DLD1 (cell line): ENCODE measurements at regions not wholly inside any gene's neighbourhood (a gene's known extent, or its start where the extent isn't known, plus 50 kb on each side); places are given as distances from the start of the nearest gene placed in this dataset.

Source experiments
- in situ Hi-C: cut with HindIII; loops from 2 replicates; pipeline ENCODE4 v1.10.0; 2017; ENCODE audit warnings: low sequenced_read_pairs

DNA sequence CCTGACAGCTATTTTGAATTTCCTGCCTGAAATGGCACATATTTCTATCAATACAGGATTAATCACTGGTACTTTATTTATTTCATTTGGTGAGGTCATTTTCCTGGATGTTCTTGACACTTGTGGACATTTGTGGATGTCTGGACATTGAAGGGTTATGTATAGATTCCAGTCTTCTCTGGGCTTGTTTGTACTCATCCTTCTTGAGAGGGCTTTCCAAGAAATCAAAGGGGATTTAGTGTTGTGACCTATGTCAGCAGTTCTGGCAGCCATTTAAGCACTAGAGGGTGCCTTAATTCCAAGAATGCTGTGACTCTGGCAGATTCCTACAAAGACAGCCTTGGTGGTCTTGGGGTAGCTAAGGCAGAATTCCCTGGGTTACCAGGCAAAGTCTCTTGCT, 259.7 kb downstream of the CSNK1G3 start:
- in situ Hi-C loops, result no loop called here

DNA sequence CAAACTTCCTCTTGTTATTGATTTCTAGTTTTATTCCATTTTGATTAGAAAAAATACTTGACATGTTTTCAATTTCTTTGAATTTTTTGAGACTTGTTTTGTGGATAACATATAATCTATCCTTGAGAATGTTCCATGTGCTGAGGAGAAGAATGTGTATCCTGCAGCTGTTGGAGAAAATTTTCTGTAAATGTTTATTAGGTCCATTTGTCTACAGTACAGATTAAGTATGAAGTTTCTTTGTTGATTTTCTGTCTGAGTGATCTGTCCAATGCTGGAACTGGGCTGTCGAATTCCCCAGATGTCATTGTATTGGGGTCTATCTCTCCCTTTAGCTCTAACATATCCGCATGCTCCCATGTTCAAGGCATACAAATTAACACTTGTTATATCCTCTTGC, 251.2 kb downstream of the CSNK1G3 start:
- in situ Hi-C loops, result no loop called here

DNA sequence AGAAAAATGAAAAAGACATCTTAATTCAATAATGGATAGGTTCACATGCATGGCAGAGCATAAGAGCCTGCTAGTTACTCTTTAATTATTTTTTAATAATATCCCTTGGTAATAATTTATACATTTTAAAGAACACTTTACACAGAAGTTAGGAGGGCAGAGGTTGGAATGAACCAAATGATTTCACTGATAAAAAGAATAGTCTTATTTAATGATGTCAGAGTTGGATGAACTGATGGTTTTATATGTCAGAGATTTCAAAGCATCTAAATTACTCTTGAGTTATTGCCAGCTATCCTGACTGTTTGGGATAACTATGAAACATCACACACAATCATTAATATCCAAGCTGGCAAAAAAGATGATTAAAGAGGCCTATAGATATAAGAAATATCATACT, 244.8 kb downstream of the CSNK1G3 start:
- in situ Hi-C loops, result no loop called here

DNA sequence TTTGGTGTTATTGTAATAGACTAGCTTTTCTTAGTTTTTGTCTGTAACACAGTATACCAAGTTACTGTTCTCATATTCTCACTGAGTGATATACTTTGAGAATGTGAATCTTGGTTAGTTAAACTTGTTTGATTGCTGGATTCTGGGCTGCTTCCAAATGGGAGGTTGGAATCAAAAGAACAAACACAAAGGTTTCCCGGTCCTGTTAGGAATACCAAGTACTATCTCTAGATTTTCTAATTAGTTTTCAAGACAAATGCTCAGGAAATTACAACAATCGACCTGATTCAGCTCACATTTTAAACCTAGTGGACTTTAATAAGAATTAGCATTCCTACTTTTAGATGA, 244.3 kb downstream of the CSNK1G3 start:
- in situ Hi-C loops, result no loop called here

DNA sequence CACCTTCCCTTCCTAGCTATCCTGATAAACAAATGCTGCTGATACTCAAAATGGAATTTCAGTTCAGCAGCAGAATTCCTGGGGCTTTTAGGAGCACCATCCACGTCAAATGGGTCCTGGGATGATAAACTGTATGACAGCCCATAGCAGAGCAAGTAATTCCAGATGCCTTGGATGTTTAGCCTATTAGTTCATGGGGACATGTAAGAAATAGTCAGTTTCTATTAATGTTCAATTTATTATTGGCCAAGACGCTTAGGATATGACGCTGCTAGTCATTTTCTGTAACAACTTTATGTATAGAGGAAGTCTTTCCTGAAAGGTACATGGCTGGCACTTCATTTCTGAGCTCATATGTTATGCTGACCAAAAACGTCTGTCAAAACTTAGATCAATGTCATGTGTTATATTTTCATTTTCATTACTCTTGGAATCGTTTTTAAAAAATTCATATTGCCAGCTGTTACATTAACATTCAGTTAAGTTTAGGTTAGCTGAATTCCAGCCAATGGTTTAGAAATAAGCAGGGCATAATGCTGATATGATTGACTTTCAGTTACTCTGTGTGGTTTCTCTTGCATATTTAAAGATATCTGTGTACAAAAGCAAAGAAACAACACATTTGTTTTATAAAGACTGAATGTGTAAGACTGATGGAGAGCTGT, 243.8 kb downstream of the CSNK1G3 start:
- in situ Hi-C loops, result no loop called here

DNA sequence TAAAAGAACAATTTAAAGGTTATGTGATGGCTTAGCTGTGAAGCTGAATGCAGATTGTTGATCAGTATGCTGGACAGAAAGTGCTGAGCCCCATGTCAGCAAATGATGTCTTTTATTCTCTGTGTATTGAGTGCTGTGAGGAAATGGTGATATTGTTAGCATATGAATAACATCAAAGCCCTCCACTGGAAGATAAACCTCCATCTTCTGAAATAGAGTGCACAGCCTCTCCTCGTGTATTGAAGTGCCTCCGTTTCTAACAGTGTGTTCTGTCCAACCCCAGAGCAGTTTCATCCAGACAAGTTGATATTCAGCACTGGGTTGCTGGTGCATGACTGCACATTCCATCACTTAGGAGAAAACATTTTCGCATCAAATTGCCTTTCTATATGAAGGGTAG, 242.9 kb downstream of the CSNK1G3 start:
- in situ Hi-C loops, result no loop called here

DNA sequence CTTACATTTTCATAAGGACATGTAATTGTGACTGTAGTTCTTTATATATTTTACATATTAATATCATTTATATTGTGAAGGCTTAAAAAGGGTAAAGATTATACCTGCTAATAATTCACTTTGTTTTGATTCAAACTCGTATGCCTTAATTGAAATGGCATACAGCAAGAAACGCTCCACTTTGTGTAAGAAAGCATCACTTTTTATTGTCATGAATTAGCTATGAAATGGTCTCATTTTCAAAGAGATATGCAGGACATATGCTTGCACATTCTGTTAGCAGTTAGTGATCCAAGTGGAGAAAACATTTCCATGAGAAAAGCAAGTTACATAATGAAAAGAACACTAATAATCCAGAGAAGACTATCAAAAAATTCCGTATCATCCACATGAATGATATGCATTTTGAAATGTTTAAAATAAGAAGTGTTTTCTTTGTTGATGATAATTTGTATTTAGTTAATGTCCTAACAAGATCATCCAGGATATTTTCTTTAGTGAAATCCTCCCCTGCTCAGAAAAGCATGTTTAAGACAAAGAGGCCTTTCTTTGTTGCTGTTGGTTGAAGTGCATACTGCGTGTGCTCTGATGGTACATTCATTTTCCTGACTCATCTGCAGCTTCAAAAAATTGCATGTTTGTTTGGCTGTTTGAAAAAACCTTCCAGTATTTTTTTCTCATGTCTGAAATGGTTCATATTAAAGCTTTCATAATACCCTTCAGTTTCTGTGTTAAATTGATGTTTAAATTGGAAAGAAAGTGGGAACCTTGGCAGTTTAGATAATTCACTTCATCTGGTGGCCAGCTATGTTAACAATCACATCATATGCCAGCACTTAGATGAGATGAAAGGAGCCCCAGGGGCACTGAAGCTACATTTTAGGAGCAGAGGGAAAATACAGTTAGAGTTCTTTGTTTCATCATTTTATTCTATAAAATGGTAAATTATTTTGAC, 242.2 kb downstream of the CSNK1G3 start:
- in situ Hi-C loops, result no loop called here

DNA sequence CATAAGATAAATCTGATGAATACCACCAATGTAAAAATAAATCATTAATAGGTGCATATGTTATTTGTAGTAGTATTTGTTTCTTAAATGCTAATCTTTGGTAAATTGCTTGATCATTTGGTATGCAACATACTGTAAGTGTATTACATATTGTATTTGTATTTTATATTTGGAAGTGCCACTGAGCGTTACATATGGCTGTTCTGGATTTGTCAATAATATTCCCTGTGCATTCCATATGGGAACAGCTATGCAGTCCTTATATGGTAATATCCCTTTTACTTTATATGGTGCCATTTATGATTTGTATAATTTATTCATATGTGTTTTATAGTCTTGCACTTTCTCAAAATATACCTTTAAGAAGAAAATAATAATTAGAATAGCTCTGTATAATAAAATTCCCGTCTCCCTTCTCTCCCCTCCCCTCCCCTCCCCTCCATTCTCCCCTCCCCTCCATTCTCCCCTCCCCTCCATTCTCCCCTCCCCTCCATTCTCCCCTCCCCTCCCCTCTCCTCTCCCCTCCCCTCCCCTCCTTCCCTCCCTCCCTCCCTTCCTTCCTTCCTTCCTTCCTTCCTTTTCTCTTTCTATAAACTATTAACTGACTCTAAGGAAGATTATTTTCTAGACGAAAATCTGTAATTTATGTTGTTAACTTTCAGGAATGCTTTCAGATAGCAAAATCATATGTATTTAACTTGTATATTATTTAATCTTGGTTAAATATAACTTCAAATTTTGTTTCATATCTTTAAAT, 241.4 kb downstream of the CSNK1G3 start:
- in situ Hi-C loops, result no loop called here

DNA sequence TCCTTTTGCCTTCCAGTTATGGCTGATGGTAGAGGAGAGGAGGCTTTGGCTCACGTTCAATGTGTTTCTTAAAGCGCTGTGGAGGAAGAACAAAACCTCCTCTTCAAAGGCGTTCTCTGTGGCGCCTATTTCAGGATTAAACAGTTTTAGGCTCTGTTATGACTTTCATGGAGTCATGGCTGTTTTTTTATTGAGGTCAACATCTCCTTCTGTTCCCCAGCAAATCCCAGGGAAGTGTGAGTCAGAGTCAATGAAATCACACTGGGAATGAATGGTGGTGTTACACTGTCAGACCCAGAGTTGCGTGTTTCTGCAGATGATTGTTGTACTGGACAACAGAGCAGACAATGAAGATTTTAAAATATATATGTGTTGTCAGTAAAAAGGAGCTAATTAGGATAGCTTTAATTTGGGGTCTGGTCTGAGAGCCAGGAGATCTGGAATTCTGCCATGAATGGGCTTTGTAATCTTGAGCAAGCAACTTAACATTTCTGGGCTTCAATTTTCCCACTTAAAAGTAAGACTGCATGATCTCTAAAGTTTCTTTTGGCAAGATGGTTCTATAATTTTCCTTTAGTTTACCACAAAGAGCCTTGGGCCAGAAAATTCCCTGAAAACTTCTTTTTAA, 240.7 kb downstream of the CSNK1G3 start:
- in situ Hi-C loops, result no loop called here

DNA sequence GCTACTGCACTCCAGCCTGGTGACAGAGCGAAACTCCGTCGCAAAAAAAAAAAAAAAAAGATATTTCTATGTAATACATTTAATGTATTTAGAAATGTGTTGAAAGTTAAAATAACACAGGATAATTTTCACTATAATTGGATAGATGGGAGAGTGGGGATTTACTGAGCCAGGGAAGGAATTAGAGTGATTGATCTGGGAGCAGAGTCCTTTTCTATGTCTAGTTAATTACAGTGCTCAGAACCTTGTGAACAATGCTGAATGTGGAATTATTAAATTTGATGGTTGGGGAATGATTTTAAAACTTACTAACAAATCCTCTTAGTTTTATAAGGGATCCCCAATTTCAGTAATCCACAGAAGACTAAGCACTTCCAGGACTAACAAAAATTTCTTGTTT, 239.7 kb downstream of the CSNK1G3 start:
- in situ Hi-C loops, result no loop called here

DNA sequence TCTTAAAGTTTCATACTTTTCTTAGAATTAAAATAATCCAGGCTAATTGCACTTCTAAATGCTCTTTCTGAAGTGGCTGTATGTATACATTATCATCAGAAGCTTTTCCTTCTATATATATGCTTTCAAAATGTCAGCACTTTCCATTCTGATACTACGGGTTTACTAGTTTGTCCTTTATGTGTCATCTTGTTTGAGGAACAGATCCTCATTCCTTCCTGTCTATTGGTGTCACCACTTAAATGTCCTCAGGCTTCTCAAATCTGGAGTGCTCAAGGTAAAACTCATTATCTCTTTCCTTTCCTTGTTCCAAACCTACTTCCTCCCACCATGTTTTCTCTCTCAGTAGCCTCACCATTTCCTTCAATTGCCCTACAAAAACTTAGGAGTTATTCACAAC, 236.3 kb downstream of the CSNK1G3 start:
- in situ Hi-C loops, result no loop called here

DNA sequence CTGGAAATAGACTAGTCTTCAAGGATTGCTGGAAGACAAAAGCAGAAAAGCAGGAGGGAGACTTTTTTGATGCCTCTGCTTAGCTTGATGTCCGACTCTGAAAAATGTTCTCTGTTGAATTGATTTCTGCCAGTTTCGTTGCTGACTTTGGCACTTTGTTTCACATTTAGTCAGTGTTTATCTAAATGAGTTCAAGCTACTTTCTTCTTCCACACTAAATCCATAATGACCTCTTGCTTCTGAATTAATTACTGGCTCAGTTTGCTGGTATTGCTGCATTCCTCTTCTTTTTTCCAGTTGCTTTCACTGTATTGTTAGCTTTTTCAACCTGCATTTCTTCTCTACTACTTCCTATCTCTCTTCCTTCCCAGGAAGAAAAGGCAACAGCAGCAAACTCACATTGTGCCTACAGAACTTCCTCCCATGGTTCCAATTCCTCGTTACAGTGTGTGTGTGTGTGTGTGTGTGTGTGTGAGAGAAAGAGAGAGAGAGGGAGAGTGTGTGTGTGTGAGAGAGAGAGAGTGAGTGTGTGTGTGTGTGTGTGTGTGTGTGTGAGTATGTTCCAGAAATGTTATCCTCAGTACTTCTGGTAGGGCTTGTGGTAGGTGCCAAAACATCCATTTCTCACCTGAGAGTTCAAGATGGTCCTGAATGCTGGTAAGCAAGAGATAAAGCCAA, 234.8 kb downstream of the CSNK1G3 start:
- in situ Hi-C loops, result no loop called here

DNA sequence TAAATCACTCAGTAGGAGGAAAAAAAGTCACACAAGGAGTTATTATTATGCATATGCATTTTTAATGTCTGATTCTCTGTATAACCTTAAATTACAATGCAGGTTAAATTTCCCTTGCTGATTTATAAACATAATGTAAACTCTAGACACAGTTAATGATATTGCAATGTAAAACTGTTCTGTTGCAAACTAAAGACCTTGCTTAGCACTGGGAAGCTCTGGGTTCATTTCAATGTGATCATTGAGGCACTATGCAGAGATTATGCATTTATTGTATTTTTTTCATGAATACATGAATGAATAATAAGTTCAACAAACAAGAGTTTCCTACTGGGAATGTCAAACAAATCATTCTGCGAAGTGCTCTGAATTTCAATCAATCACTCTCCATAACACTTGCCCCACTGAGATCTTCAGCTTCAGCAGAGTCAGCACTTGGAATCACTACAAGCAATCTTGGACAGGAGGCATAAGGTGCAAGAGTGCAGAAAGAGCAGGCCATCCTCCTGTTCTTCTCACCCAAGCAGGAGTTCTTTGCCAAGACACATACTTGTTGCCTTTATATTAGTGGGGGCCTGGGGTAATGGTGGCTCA, 232.1 kb downstream of the CSNK1G3 start:
- in situ Hi-C loops, result no loop called here

DNA sequence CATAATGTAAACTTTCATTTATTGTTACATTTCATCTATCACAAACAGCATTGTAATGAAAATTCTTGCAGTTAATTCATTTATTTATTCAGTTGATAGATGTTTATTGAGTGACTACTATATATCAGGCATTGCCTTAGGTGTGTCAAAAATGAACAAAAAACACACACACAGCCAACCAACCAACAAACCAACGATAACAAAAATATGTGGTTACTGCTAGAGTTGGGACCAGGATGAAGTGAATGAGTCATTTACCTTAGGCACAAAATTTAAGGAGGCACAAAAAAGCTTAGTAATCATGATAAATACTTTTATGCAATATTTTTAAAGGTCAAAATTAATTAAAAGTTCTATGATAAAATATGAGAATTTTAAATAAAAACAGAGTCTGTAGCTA, 223.4 kb downstream of the CSNK1G3 start:
- in situ Hi-C loops, result no loop called here

DNA sequence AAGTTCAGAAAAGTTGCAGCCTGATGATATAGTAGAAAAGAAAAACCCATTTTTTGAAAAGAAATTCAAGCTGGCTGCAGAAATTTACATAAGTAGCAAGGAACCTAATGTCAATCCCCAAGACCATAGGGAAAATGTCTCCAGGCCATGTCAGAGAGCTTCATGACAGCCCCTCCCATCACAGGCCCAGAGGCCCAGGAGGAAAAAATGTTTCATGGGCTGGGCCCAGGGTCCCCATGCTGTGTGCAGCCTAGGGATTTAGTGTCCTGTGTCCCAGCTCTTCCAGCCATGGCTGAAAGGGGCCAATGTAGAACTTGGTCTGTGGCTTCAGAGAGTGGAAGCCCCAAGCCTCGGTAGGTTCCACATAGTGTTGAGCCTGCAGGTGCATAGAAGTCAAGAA, 220.3 kb downstream of the CSNK1G3 start:
- in situ Hi-C loops, result no loop called here

DNA sequence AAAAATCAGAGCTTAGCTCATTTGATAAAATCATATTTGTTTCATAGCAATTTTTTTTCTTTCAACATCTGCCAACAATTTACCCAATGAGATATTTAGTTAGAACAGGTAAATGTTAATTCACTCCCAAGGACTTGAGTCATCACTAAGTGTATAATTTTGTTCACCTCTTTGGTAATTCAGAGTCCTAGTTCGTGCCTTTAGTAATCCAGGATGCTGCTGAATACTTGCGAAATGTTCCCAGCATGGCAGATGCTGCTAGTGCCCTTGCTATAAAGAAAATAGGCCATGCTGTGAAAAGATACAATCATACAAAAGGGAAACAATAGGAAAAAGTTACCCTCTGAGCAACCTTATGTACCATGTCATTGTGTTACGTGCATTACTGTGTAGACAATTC, 210.5 kb downstream of the CSNK1G3 start:
- in situ Hi-C loops, result no loop called here

DNA sequence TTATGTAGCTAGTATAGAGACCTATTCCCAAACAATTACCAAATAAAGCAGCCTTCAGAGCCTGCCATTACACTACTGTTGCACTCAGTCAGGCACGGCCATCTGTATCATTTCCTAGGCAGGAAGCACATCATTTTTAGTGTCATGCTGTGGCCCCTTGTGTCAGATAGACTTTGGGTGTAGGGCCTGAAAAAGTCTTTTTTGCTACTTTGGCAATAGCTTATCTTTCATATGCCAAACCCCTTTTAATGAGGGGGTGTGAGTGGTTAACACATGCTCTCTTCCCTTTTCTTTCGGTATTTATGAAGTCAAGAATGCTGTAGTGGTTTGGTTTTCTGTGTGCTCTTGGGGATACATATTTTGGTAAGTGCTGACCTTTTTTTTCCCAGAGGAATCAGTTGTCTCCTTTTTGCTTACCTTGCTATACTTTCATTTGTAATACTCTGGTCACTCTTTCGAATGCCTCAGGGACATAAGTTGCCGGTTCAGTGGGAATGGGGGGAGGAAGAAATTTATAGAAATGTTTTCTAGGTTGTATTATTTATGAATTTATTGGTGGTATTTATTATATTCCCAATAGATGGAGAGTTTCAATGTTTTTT, 209.8 kb downstream of the CSNK1G3 start:
- in situ Hi-C loops, result no loop called here

DNA sequence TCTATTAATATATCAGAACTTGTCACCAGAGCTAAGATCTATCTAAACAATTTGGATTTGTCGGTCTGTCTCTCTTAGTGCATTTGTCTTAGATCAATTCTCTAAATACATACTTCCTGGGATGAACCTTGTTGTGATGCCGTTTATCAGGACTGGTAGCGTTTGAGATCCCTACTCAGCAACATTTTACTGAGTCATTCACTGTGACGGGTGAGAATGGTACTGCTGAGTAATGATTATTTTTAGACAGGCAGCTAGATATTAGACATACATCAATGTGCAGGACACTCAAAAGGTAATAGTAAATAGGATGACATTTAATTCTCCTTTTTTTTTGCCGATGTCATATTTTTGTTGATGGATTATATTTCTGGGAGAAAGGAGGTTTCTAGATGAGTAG, 209.0 kb downstream of the CSNK1G3 start:
- in situ Hi-C loops, result no loop called here

DNA sequence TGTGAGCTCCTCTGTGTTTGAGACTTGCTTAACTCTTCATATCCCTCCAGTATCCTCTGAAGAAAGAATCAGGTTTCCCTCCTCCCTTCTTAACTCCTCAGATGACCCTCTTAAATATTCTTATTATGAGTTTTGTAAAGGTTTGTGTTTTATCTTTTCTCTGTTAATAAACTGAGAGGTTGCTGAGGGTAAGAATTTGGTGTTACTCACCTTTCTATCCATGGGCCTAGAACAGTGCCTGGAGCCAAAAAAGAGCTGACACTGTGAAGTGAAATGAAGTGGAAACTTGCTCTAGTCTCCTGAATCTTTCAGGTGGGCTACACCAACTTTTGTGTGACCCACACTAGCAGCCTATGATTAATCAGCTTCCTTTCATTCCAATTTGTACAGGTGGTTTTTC, 208.4 kb downstream of the CSNK1G3 start:
- in situ Hi-C loops, result no loop called here

DNA sequence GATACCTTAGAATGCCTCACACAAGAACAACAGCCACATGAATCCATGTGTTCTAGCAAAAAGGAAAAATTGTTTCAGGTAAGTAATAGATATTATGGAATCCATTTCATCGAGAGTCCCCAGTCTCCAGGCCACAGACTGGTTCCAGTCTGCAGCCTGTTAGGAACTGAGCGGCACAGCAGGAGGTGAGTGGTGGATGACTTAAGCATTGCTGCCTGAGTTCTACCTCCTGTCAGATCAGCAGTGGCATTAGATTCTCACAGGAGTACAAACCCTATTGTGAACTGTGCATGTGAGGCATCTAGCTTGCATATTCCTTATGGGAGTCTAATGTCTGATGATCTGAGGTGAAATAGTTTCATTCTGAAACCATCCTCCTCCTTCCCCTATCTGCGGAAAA, 207.0 kb downstream of the CSNK1G3 start:
- in situ Hi-C loops, result no loop called here
